Activated CD8-positive, alpha-beta memory T cell treated with anti-CD3 and anti-CD28 coated beads, Interleukin-2, amount 50 U/mL, for 1 hour (primary cell): ENCODE measurements at regions not wholly inside any gene's neighbourhood (a gene's known extent, or its start where the extent isn't known, plus 50 kb on each side); places are given as distances from the start of the nearest gene placed in this dataset.

Experiments used
- DNase-seq: peaks from one replicate; pipeline ENCODE4 v3.0.0-alpha.2; 2020; ENCODE audit errors: extremely low read depth

DNA sequence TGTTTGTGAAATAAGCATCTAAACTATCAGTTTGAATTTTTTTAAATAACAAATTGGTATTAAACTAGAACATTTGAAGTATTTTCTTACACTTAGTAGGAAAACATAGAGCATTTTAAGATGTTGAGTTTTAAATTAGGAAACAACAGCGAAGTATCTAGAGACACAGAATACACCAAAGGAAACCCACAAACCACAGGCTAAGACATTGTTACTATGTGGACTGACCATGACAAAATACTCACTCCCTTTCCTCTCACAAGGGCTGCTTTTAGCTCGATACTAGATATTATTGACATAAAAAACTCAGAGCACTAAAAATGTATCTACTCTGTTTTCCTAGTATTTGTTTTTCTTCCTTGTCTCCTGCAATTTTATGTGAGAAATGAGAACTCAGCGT, 266.0 kb upstream of the CITED2 start:
- DNase-seq, result no peak

DNA sequence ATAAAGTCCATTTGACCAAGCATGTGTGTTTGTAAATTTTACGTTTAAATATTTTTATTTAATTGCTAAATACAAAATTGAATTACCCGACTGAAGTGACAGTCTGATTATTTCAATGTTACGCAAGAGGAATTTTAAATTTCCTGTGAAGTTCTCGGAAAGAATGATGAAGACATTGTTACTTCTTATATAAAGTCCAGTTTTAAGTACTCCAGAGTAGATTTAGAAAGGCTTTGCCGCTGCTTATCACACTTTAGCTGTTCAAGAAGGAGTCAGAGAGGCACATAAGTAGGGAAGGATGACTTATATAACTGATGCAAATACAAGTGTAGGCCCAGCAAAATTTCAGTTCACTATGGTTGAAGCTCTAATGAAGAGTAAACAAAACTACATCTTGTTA, 265.1 kb upstream of the CITED2 start:
- DNase-seq, result no peak

DNA sequence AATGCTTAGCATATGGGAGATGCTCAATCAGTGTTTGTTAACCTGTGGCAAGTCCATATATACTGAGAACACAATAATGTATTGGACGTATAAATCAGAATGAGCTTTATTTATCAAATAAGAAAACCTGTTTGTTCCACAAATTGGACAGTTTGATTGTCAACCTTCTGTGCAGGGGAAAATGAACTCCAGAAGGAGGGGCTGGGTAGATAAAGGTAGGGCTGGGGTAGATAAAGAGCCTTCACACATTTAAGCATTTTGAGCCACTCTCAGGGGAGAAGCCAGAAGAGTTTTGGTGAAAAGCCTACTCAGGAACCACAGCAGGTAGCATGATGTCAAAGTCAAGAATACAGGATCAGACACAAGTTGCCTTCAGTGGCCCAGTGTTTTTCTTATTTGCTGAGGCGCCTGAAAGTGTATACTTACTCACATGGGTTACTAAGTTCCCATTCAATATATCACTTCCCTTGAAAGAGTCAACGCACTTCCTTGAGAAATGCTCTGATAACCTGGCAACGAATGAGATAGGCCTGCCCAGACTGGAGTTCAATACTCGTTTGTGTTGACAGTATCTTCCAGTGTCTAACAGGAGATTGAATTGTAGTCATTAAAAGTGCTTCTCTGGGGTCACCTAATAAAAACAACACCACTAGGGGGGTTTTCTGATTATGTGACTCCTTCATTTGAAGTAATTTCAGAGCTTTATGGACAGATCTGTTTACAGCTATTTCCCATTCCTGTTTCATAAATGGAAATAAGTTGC, 263.9 kb upstream of the CITED2 start:
- no peak for DNase-seq

DNA sequence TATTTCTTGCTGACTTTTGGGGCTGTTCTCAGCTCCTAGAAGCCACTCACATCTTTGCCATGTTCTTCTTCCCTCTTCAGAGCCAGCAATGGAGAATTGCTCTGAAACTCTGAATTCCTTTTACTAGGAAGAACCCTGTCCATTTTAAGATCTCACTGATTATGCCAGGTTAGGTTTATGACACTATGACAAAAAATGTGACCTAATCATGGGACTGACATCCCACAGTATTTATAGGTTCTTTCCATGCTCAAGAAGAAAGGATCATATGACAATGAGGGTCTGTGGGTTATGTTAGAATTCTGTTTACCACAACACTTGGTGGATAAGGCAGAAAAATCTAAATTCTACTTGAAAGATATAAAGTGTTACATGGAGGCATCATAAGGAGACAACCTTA, 263.3 kb upstream of the CITED2 start:
- DNase-seq, result no peak

DNA sequence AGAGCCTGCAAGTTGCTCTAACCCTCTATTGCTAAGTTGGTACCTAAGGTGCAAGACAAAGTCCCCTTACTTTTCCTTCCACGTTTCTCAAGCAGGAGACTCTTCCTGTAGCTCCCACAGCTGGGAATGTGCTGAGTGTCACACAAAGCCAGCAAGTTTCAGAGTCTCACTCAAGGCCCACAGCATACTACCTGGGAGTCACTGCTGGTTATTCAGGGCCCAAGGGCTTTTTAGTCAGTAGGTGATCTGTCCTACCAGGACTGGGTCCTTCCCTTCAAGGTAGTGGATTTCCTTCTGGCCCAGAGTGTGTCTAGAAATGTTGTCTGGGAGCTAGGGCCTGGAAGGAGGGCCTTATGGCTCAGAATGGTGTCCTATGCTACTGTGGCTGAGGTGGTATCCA, 261.9 kb upstream of the CITED2 start:
- DNase-seq, result no peak

DNA sequence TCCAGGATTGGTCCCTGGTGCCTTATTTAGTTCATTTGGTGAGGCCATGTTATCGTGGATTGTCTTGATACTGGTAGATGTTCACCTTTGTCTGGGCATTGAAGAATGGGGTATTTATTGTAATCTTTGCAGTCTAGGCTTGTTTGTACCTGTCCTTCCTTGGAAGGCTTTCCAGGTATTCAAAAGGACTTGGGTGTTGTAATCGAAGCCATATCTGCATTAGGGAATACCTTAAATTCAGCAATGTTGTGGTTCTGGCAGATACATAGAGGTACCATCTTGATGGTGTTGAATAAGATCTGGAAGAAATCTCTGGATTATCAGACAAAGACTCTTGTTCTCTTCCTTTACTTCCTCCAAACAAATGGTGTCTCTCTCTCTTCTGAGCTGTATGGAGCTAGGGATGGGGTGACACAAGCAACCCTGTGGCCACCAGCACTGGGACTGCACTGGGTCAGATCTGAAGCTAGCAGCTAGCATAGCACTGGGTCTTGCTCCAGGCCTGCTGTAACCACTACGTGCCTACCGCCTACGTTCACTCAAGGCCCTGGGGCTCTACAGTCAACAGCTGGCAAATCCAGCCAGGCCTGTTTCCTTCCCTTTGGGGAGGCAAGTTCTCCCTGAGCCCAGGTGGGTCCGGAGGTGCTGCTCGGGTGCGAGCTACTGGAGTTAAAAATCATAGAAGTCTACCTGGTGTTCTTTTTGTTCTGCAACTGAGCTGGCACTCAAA, 261.1 kb upstream of the CITED2 start:
- no peak for DNase-seq

DNA sequence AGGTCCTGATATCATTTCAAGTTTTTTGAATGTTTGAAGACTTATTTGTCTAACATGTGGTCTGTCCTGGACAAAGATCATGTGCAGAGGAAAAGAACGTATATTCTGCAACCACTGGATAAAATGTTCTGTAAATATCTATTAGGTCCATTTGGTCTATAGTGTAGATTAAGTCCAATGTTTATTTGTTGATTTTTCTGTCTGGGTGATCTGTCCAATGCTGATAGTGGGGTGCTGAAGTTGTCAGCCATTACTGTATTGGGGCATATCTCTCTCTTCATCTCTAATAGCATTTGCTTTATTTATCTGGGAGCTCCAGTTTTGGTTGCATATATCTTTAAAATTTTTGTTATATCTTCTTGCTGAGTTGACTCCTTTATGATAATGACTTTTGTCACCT, 258.4 kb upstream of the CITED2 start:
- no peak for DNase-seq

DNA sequence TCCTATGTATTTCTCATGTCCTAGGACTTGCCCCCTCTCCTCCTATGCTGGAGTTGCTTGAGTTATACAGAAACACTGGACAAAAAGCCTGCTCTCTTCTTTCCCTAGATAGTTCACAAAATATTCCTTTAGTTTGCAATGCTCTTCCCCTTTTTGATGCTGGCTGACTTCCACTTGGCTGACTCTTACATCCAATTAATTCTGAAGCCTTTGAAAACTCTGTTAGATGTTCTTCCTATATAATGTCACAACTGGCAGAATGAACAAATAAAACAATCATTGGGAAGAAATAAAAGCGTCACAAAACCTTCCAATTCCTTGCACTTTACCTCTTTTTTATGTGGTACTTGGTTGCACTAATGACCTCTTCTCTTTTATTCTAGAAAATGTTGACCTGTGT, 253.8 kb upstream of the CITED2 start:
- no peak for DNase-seq

DNA sequence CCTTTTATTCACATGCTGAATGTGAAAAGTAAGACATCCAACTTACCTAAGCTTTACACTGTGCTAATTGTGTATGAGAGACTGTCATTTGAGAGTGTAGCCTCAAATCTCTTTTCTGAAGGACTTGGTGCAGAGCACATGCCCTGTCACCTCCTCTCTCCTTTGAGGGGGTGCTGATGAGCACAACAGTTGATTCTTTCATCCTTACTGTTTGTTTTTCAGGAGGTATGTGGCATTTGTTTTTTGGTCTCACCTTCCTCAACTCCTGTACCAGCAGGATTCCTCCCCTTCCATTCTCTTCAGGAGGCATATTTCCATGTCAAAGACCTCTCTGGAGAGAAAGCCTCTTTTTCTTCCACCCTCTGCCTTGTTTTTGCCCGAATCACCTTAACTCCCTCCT, 252.6 kb upstream of the CITED2 start:
- DNase-seq, result no peak

DNA sequence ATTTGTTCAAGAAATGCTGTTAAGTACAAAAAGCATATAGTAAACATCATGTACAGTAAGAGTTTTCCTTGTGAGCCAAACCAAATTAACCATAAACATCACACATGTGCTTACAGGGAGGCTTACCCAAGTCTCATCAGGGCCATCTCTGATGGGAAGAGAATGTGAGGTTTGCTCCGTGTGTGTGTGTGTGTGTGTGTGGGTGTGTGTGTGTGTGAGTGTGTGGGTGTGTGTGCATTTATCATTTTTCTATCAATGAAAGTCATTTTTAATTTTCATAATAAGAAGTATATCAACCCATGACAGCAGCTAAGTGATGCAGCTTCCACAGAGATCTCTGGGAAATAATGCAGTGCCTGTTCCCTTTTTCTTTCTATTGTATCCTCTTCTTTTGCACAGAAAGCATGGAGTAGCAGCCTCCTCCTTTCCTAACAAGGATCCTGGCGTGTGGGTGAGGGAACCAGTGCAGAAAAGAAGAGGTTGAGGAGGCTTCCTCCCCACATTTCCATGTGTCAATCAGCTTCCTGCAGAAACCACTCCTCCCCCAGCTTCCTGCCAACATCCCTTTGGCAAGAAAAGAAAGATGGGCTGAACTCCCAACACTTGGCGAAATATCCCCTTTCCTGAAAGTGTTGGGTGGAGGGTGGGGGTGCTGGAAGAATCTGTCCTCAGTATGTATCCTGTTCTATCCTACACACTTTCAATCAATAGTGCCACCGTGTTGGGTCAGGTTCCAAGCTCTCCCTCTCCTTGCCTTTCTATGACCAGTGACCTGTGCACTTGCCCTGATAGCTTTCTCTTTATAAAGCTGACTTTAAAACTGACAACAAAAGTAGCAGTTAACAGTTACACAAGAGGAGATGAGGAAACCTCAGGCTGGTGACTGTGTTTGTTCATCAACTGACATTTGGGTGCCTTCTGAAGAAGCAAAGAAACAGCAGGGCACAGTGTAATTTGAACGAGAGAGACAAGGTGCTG, 251.8 kb upstream of the CITED2 start:
- no peak for DNase-seq

DNA sequence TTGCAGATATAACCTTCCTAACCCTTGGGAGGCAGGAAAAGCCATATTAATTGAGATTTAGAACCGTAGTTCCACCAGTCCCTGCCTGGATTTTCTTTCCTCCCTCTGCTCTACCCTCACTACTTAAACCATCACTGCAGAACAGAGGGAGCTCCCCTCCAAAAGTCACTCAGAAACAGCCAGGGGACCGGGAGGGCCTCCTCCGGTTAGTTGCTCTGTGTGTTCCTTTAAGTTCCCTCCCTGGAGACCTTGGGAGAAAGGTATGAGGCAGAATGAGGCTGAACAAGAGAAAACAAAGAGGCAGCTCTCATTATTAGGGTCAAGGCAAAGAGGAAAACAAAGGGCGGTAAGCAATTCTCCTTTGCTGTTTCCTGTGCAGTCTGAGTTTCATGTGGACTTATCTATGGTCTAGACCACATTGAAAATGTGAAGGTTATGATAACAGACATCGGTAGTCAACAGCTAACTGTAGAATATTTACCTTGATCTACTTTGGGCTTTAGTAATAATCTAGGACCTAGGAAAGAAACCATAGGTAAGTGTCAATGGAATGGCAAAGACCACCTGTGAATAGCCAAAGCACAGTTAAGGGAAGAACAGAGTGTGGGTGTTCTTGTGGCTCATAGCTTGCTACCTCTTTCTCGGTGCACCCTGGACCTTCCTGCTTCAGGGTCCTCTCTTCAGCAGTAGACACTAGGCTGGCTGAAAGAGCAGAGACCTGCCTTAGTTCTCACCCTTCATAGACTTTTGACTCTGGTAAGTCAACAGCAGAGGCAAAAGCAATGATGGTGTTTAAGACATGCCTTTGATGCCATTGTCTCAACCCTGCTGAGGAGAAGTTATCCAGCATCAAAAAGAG, 250.9 kb upstream of the CITED2 start:
- no peak for DNase-seq

DNA sequence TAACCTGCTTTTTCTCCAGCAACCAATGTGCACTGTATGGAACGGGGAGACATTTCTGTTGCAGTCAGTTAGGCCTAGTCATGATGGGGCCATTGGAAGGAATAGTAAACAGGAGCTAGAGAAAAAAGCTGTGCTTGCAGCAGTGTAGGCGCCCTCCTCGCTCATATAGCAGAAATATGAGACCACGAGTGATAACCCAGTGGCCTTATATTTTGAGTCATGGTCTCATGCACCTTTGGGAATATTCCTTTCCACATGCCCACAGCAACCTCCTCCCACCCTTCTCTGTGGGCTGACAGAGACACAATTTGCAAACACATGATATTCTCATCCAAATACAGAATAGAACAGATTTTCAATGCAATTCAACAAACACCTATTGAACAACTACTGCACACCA, 248.9 kb upstream of the CITED2 start:
- no peak for DNase-seq

DNA sequence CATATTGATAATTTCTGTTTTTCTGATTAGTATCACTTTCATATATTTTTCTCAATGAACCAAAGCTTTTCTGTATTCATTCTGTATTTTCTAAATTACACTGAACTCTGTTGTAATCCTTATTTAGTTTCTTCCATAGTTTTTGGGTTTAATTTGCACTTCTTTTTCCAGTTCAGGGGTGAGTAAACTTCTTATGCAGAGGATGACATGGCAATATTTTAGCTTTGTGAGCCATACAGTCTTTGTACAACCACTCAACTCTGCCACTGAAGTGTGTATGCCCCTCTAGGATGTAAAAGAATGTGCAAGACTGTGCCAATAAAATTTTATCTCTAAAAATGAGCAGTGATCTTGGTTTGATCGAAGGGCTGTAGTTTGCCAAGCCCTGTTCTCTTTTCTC, 239.0 kb upstream of the CITED2 start:
- DNase-seq, result no peak

DNA sequence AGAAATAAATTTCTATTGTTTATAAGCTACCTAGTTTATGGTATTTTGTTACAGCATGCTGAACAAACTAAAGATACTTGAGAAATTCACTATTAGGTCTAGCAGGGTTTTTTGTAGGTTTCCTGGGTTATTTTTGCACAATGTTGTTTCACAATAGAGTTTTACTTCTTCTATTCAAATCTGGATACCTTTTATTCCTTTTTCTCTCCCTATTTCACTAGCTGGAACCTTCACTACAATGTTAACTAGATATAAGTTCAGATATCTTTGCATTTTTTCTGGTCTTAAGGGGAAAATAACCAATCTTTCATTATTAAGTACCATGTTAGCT, 237.7 kb upstream of the CITED2 start:
- no peak for DNase-seq

DNA sequence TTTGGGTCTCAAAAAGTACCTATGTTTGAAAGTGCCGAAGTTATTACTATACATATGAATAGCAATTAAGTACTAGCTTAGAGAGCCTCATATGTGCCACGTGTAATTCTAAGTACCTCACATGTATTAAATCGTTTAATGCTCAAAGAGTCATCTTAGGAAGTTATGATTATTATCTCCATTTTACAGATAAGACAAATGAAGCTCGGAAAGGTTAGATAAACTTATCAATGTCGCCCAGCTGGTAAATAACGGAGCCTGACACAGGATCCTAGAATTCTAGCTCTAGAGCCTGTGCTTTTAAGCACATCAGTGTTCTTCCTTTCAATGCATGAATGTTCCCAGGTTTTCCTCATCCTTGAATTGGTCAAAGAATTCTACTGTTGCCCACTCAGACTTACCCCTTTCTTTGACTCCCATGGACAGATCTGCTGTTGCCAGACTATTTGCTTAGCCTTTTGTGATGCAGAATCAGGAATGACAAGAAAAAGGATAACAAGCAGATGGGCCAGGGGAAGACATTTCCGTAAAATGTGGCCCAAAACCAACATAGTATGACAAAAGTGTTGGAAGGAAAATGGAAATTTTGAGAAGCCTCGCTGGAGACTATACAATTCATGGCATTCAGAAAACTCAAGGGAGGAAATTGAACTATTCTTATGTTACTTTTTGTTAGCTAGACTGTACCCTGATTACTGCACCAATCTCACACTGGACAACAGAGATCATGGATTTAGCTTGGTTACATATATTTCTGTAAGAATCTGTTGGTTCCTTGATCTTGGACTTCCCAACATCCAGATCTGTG, 237.1 kb upstream of the CITED2 start:
- no peak for DNase-seq

DNA sequence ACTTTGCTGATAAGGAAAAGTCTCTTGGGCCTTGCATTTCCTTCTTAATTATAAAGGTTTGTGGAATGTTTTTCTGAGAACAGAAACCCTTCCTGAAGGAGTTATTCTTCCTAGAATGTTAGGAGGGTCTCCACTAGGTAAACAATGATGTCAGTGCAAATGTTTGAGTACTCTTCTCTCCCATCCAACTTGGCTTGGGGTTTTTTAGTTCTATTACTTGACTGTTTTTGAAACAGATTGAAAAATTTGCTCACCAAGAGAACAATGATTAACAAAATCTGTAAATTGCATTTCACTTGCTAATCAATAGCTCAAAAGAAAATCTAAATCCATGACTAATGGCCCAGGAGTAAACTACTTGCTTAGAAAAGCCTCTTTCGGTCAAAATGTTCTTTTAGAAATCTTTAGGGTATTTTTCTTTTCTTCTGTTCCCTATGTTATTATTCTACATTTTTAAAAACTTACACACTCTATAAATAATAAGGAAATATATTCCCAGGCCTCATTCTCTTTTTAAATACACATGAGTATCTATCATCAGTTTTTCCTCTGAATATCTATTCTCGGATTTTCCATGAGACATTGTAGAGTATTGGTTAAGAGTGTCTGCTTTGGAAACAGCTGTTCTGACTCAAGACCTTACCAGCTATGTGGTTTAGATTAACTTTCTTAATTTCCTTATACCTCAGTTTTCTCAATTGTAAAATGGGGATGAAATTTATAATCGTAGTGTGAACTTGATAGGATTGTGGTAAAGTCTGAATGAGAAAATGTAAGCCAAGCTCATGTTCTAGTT, 234.2 kb upstream of the CITED2 start:
- DNase-seq, result no peak

DNA sequence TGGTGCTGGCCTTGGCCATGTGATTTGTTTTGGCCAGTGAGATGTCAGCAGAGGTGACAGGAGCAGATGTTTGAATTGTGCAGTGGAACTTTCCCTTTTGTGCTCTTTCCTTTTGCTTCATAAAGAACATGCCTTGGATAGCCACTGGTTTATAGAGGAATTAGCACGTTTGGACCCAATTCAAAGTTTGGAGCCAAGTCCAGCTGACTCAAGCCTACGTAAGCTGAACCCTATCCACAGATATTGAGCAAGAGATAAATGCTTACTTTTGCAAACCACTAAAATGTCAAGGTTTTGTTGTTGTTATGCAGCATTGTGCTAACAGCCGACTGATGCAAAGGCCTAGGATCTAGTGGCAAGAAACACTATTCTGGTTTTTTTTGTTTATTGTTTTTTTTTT, 230.9 kb upstream of the CITED2 start:
- no peak for DNase-seq

DNA sequence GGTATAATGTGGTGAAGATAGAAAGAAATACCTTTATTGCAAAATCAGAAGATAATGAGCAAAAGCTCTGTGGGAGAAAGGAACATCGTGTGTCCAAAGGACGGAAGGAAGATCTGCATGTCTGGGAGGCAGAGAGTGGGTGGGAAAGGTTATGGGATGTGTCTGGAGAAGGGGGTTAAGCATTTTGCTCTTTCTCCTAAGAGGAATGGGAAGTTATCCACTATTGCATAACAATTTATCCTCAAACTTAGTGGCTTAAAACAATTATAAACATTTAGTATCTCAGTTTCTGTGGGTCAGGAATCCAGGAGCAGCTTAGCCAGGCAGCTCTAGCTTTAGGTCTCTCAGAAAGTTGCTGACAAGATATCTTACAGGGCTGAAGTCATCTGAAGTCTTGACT, 229.1 kb upstream of the CITED2 start:
- no peak for DNase-seq

DNA sequence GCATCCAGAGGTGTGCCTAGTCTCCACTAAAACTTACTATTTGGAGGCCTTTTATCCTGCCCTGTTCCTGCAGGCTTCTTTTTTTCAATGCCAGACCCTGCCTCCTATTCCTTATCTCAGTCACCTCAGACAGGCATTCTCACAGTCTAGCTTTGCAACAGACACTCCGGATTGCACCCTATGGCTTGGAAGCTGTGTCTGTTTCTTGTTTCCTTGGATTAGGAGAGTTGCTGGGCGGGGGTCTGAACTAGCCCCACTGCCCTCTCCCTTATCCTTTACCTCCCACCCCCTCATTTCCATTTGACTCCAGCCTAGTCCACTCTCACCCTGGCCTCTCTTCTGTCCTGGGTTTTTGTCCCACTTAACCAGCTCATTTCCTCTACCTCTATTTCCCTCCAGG, 228.1 kb upstream of the CITED2 start:
- no peak for DNase-seq

DNA sequence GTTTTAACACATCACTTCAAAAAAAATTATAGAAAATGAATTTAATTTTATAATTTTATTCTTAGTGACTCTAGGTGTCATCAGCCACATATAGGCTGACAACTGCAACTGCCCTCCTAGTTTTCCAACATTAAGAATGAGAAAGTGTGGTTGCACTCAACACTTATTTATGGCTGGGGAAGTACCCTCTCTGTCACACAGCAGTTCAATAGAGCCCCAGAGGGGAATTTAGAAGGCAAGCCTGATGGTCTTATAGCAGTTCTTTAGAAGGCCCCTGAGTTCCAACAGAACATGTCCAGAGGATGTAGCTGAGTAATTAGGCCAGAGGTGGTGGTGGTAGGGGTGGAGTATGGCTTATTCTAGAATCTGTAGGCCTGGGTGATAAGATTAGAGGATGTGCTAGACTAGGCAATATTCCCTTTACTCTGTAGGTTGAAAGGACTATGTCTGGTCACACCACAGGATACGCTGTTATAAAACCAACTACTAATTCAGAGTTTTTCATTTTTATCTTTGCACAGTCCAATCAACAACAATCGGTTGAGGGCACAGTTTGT, 226.5 kb upstream of the CITED2 start:
- DNase-seq, result no peak
